ENCODE measurements at regions not wholly inside any gene's neighbourhood (a gene's known extent, or its start where the extent isn't known, plus 50 kb on each side); places are given as distances from the start of the nearest gene placed in this dataset.

- 18% methylated on average over 2 of the region's 2 CpGs for WGBS (ENCODE audit: insufficient coverage, insufficient replicate concordance, low lambda C conversion rate, missing lambda C conversion rate)
- no peak for TF ChIP-seq PAX5 (IDR thresholded peaks at IDR 0.05; ENCODE audit: borderline replicate concordance, low read depth, low read length)
- H3K4me2 ChIP-seq (ENCODE audit: control insufficient read depth, insufficient read depth) = no peak overlapping the region
- H3K27ac ChIP-seq (ENCODE audit: control insufficient read depth, insufficient read depth) = no peak overlapping the region
- no peak for FAIRE-seq
- POLR2A ChIA-PET = no interaction called here
- no peaks in the 10 kb centered on the region for H4K20me1 ChIP-seq (ENCODE audit: control insufficient read depth, insufficient read depth)
- SMC1A ChIA-PET (ENCODE audit: uncharacterized antibody, unreplicated experiment) = no interaction called here
- no peaks in the 10 kb centered on the region for H3K27me3 ChIP-seq (replicated peaks in 1 of 2; ENCODE audit: control insufficient read depth in 2 of 2, insufficient read depth in 2 of 2, low read length in 1 of 2)
- H3K79me2 ChIP-seq (ENCODE audit: control insufficient read depth, insufficient read depth, low read length) = no peaks in the 10 kb centered on the region
- no peaks in the 10 kb centered on the region for H3K4me1 ChIP-seq (ENCODE audit: control insufficient read depth, insufficient read depth, low read length)
- BruUV-seq (replicated peaks) = no TSS peak
- RAD21 ChIA-PET (ENCODE audit: unreplicated experiment) = no interaction called here
- no peak overlapping the region for H2AFZ ChIP-seq (ENCODE audit: control insufficient read depth, low read depth, low read length)
- H3K4me3 ChIP-seq = no peak overlapping the region
- intact Hi-C loops (cut with micrococcal nuclease; ENCODE audit: unreplicated experiment) = no loop called here
- H3K36me3 ChIP-seq (ENCODE audit: control insufficient read depth in 2 of 2, insufficient read depth in 2 of 2, low read length in 1 of 2) = no peaks in the 10 kb centered on the region
- no peak for DNase-seq (ENCODE audit: low read depth, low spot score)
- in situ Hi-C loops (cut with MboI) = no loop called here
- CTCF ChIA-PET = no interaction called here
- no peak overlapping the region for H3K9ac ChIP-seq (ENCODE audit: control insufficient read depth, insufficient read depth, low read length)
- no peaks in the 10 kb centered on the region for H3K9me3 ChIP-seq (replicated peaks; ENCODE audit: control insufficient read depth, insufficient read depth, low read length)
- ATAC-seq = no peak
Measured at GRCh38 chr11:96760306-96760705, 370.5 kb downstream of the JRKL start.

- ChIA-PET RAD21 (ENCODE audit: unreplicated experiment) (no interaction called here), CTCF (no interaction called here), POLR2A (no interaction called here), SMC1A (ENCODE audit: uncharacterized antibody, unreplicated experiment) (no interaction called here)
- H3K9me3 ChIP-seq (replicated peaks; ENCODE audit: control insufficient read depth, insufficient read depth, low read length) = no peaks in the 10 kb centered on the region
- H2AFZ ChIP-seq (ENCODE audit: control insufficient read depth, low read depth, low read length) = no peak overlapping the region
- no peak overlapping the region for H3K4me2 ChIP-seq (ENCODE audit: control insufficient read depth, insufficient read depth)
- H3K27ac ChIP-seq (ENCODE audit: control insufficient read depth, insufficient read depth) = no peak overlapping the region
- H3K36me3 ChIP-seq (ENCODE audit: control insufficient read depth in 2 of 2, insufficient read depth in 2 of 2, low read length in 1 of 2) = no peaks in the 10 kb centered on the region
- in situ Hi-C loops (cut with MboI) = no loop called here
- intact Hi-C loops (cut with micrococcal nuclease; ENCODE audit: unreplicated experiment) = no loop called here
- no peaks in the 10 kb centered on the region for H3K79me2 ChIP-seq (ENCODE audit: control insufficient read depth, insufficient read depth, low read length)
- BruUV-seq (replicated peaks) = no TSS peak
- TF ChIP-seq NR2F1 (conservative IDR thresholded peaks at IDR 0.05) (no peak), POLR2A (IDR thresholded peaks at IDR 0.05; ENCODE audit: low read depth, low read length) (no peak), HDAC6 (IDR thresholded peaks at IDR 0.05; ENCODE audit: unreplicated experiment) (no peak), RBBP5 (conservative IDR thresholded peaks at IDR 0.05) (no peak), BMI1 (IDR thresholded peaks at IDR 0.05; ENCODE audit: borderline replicate concordance) (no peak), SMARCA5 (IDR thresholded peaks at IDR 0.05) (no peak), E2F4 (IDR thresholded peaks at IDR 0.05; ENCODE audit: low read depth, low read length) (no peak), BCL3 (IDR thresholded peaks at IDR 0.05; ENCODE audit: borderline replicate concordance, insufficient read depth, low read depth, low read length, poor library complexity, severe bottlenecking) (no peak), SMAD1 (IDR thresholded peaks at IDR 0.05; ENCODE audit: low read depth, partially characterized antibody) (no peak), ZNF217 (IDR thresholded peaks at IDR 0.05) (no peak), HDAC2 (IDR thresholded peaks at IDR 0.05) (no peak)
- no peaks in the 10 kb centered on the region for H3K4me1 ChIP-seq (ENCODE audit: control insufficient read depth, insufficient read depth, low read length)
- DNase-seq (ENCODE audit: low read depth, low spot score) (no peak), ATAC-seq (no peak), FAIRE-seq (no peak)
- no peaks in the 10 kb centered on the region for H3K27me3 ChIP-seq (replicated peaks in 1 of 2; ENCODE audit: control insufficient read depth in 2 of 2, insufficient read depth in 2 of 2, low read length in 1 of 2)
- no peak overlapping the region for H3K9ac ChIP-seq (ENCODE audit: control insufficient read depth, insufficient read depth, low read length)
- H4K20me1 ChIP-seq (ENCODE audit: control insufficient read depth, insufficient read depth) = no peaks in the 10 kb centered on the region
- H3K4me3 ChIP-seq = no peak overlapping the region
Measured at GRCh38 chr11:96760815-96761214, 371.0 kb downstream of the JRKL start.

Measured in GM12878 (cell line).